B cell (primary cell): ENCODE measurements at regions not wholly inside any gene's neighbourhood (a gene's known extent, or its start where the extent isn't known, plus 50 kb on each side); places are given as distances from the start of the nearest gene placed in this dataset.

Experiments
- ATAC-seq: fragments of 200-7000 bp; cut with Tn5 transposase; one replicate; pipeline ENCODE4 v1.10.0; 2021; ENCODE audit warnings: low read depth, mild to moderate bottlenecking, moderate number of reproducible peaks, moderate library complexity
- CTCF ChIA-PET: fragments of 350-600 bp; sonication (Branson Sonifier 250); formaldehyde crosslinking; loops from one replicate; lab custom pipeline; 2021; ENCODE audit warnings: antibody characterized with exemption, inconsistent platforms; lab: Charles Lee
- POLR2A ChIA-PET: fragments of 350-600 bp; sonication (Branson Sonifier 250); formaldehyde crosslinking; loops from one replicate; lab custom pipeline; 2021; ENCODE audit warnings: antibody characterized with exemption; lab: Charles Lee
- DNase-seq: peaks from one replicate; pipeline ENCODE4 v3.0.0; 2013
- H2AFZ ChIP-seq: 2 replicates; pipeline ENCODE4 v1.6.1; 2012; ENCODE audit warnings: mild to moderate bottlenecking, low read depth, low read length; ENCODE audit not compliant: insufficient read depth, poor library complexity, severe bottlenecking
- H3K27ac ChIP-seq, 2 donors: 1 replicate in 1 of 2; 2 replicates in 1 of 2; pipeline ENCODE4 v1.5.1; 2012 to 2013; ENCODE audit warnings: low read length in 2 of 2, mild to moderate bottlenecking in 2 of 2, moderate library complexity in 1 of 2
- H3K27me3 ChIP-seq, 4 experiments: fragments of 200-600 bp in 1 of 4; sonication (generic) in 1 of 4; replicated peaks in 1 of 4; 1 replicate in 2 of 4; 2 replicates in 2 of 4; pipeline versions ENCODE4 v1.6.1 to v1.7.0; 2013 to 2016; ENCODE audit warnings: low read length in 3 of 4, mild to moderate bottlenecking in 2 of 4, mixed read lengths in 1 of 4, moderate library complexity in 1 of 4; ENCODE audit not compliant: insufficient read depth in 4 of 4, control insufficient read depth in 3 of 4; ENCODE audit errors: control extremely low read depth in 1 of 4
- H3K36me3 ChIP-seq, 2 experiments: replicated peaks in 1 of 2; 1 replicate in 1 of 2; 2 replicates in 1 of 2; pipeline versions ENCODE4 v1.6.1 to v1.7.1; 2013; ENCODE audit warnings: low read length in 1 of 2; ENCODE audit not compliant: insufficient read depth in 2 of 2, control insufficient read depth in 1 of 2; ENCODE audit errors: control extremely low read depth in 1 of 2, extremely low read depth in 1 of 2
- H3K4me1 ChIP-seq, 2 donors: fragments of 200-600 bp in 1 of 2; sonication (generic) in 1 of 2; 1 replicate in 1 of 2; 2 replicates in 1 of 2; pipeline versions ENCODE4 v1.5.1 to v1.6.1; 2013 to 2017; ENCODE audit warnings: low read length in 2 of 2; ENCODE audit not compliant: control insufficient read depth in 2 of 2, insufficient read depth in 2 of 2
- H3K4me2 ChIP-seq: replicated peaks from 2 replicates; pipeline ENCODE3; 2012; ENCODE audit warnings: mild to moderate bottlenecking, low read depth, low read length; ENCODE audit not compliant: poor library complexity, severe bottlenecking
- H3K4me3 ChIP-seq, 5 experiments: fragments of 200-600 bp in 1 of 5; sonication (generic) in 1 of 5; 1 replicate in 3 of 5; 2 replicates in 2 of 5; pipeline versions ENCODE4 v1.5.1 to v1.7.0; 2011 to 2016; ENCODE audit warnings: low read length in 4 of 5, mild to moderate bottlenecking in 4 of 5, low read depth in 2 of 5, control low read depth in 1 of 5, moderate library complexity in 1 of 5; ENCODE audit not compliant: insufficient read depth in 1 of 5; ENCODE audit errors: control extremely low read depth in 1 of 5, extremely low read depth in 1 of 5
- H3K79me2 ChIP-seq: fragments of 200-600 bp; sonication (generic); one replicate; pipeline ENCODE4 v1.6.0; 2016; ENCODE audit warnings: low read length; ENCODE audit not compliant: control insufficient read depth, insufficient read depth
- H3K9ac ChIP-seq: fragments of 200-600 bp; sonication (generic); 2 replicates; pipeline ENCODE4 v1.6.1; 2017; ENCODE audit warnings: mild to moderate bottlenecking, low read length, moderate library complexity
- H3K9me3 ChIP-seq, 3 donors: one replicate each; pipeline versions ENCODE4 v1.6.1 to v1.7.1; 2013; ENCODE audit warnings: low read length in 2 of 3; ENCODE audit not compliant: control insufficient read depth in 2 of 3, insufficient read depth in 1 of 3; ENCODE audit errors: control extremely low read depth in 1 of 3
- H4K20me1 ChIP-seq: 2 replicates; pipeline ENCODE4 v1.6.0; 2012; ENCODE audit warnings: mild to moderate bottlenecking, low read length; ENCODE audit not compliant: insufficient read depth, control insufficient read depth, poor library complexity, severe bottlenecking
- H3K27ac Mint-ChIP-seq: one replicate; pipeline ENCODE4 v1.8.0; 2021; ENCODE audit warnings: mixed read lengths
- H3K27me3 Mint-ChIP-seq: one replicate; pipeline ENCODE4 v1.8.0; 2021; ENCODE audit warnings: mixed read lengths
- H3K4me1 Mint-ChIP-seq: one replicate; pipeline ENCODE4 v1.8.0; 2021; ENCODE audit warnings: mixed read lengths
- H3K4me3 Mint-ChIP-seq: one replicate; pipeline ENCODE4 v1.8.0; 2021; ENCODE audit warnings: mixed read lengths
- H3K9me3 Mint-ChIP-seq: one replicate; pipeline ENCODE4 v1.8.0; 2022; ENCODE audit warnings: mixed read lengths; ENCODE audit not compliant: insufficient read depth
- EZH2 ChIP-seq: IDR thresholded peaks from 2 replicates; pipeline ENCODE4 v1.6.1; 2012; ENCODE audit warnings: borderline replicate concordance, low read depth, mild to moderate bottlenecking, moderate library complexity, low read length; ENCODE audit not compliant: insufficient read depth, poor library complexity, severe bottlenecking
- WGBS: methylation state at CpG from one replicate; pipeline ENCODE4 v1.1.5; 2013; ENCODE audit warnings: missing lambda C conversion rate; ENCODE audit not compliant: insufficient coverage; 5-methylcytosine and 5-hydroxymethylcytosine counted together
- intact Hi-C: fragments of 100-400 bp; cut with micrococcal nuclease; formaldehyde crosslinking; loops from one replicate; pipeline ENCODE4 v1.10.0; 2022
- TF ChIP-seq, protein P1 (sequence below): fragments of 200-600 bp; IDR thresholded peaks from one replicate; pipeline ENCODE4 v1.8.0; 2022; ENCODE audit warnings: antibody characterized with exemption, mild to moderate bottlenecking

DNA sequence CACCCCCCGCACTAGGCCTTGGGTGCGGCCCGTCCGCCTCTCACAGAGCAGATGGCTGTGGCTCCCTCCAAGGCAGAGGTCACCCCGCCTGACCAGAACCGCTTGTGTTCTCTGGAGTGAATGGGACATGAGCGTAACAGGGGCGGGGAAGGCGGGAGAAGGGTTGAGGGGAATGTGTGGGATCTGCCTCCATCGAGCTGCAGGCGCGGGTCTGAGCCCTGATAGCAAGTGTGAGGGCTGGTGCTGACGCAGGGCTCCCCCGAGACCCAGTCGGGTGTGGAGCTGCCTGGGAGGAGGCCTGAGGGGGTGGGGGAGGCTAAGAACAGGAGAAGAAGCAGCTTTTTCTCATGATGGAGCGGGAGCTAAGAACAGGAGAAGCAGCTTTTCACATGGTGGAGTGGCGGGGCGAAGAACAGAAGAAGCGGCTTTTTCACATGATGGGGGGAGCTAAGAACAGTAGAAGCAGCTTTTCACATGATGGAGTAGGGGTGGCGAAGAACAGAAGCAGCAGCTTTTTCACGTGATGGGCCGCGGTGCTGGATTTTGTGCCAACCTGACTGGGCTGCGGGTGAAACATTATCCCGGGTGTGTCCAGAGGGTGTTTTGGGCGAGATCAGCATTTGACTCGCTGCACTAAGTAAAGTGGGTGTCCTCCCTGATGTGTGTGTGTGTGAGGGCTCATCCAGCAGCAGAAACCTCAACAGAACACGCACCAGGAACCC, 169.3 kb downstream of the TTLL2 start:
- ATAC-seq (no peak), DNase-seq (no peak)
- Histone ChIP-seq H3K9ac (no peak overlapping the region), H3K79me2 (no peaks in the 10 kb centered on the region), H4K20me1 (no peaks in the 10 kb centered on the region), H3K27me3 (peaks cover 0 to 2% (median 0%) of the 10 kb centered on the region in 4 experiments), H3K4me3 (no peak overlapping the region), H3K36me3 (no peaks in the 10 kb centered on the region), H3K9me3 (peaks cover 0 to 16% (median 0%) of the 10 kb centered on the region in 3 donors), H3K27ac (no peak overlapping the region), H3K4me2 (no peak overlapping the region), H2AFZ (no peak overlapping the region), H3K4me1 (no peaks in the 10 kb centered on the region)
- Mint-ChIP-seq H3K27me3 (peaks cover 8% of the 10 kb centered on the region), H3K9me3 (no peaks in the 10 kb centered on the region), H3K4me3 (no peak overlapping the region), H3K27ac (no peak overlapping the region), H3K4me1 (no peaks in the 10 kb centered on the region)
- WGBS, result 89% methylated on average over 26 of the region's 28 CpGs
- intact Hi-C loops, result no loop called here
- POLR2A ChIA-PET, result no interaction called here
- CTCF ChIA-PET, result no interaction called here
- TF ChIP-seq, protein P1, sequence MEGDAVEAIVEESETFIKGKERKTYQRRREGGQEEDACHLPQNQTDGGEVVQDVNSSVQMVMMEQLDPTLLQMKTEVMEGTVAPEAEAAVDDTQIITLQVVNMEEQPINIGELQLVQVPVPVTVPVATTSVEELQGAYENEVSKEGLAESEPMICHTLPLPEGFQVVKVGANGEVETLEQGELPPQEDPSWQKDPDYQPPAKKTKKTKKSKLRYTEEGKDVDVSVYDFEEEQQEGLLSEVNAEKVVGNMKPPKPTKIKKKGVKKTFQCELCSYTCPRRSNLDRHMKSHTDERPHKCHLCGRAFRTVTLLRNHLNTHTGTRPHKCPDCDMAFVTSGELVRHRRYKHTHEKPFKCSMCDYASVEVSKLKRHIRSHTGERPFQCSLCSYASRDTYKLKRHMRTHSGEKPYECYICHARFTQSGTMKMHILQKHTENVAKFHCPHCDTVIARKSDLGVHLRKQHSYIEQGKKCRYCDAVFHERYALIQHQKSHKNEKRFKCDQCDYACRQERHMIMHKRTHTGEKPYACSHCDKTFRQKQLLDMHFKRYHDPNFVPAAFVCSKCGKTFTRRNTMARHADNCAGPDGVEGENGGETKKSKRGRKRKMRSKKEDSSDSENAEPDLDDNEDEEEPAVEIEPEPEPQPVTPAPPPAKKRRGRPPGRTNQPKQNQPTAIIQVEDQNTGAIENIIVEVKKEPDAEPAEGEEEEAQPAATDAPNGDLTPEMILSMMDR, result no peak
- TF ChIP-seq EZH2, result no peak

DNA sequence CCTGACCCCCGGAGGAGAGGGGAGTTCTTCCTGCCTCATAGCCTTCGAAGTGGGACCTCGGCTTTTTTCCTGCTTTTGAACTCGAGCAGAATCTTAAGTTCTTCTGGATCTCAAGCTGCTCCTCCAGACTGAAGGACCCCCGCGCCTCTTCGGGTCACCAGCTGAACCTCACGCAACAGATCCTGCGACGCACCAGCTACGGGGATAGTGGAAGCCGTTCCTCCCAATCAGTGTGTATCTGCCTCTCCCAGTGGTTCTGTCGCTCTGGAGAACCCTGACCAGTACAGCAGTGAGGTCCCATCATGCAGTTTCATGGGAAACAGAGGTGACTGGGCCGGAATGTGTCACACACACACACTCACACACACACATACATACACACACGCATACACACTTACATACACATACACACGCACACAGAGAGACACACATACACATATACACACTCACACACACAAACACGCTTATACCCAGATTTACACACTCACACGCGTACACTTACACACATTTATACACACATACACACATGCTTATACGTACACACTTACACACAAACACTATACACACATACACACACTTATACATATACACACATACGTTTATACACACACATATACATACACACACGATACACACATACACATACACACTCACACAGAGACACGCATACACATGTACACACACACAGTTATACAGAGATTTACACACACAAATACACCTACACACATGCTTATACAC, 170.0 kb downstream of the TTLL2 start:
- intact Hi-C loops, result no loop called here
- ATAC-seq (no peak), DNase-seq (no peak)
- no peak overlapping the region for H3K4me3 ChIP-seq
- POLR2A ChIA-PET, result no interaction called here
- TF ChIP-seq EZH2, result no peak
- TF ChIP-seq, protein P1, result no peak
- H3K4me2 ChIP-seq, result no peak overlapping the region
- no peak overlapping the region for H3K27ac Mint-ChIP-seq
- H3K9ac ChIP-seq, result no peak overlapping the region
- H3K36me3 ChIP-seq, result no peaks in the 10 kb centered on the region
- H3K9me3 ChIP-seq, result peaks cover 0 to 16% (median 0%) of the 10 kb centered on the region in 3 donors
- CTCF ChIA-PET, result no interaction called here
- peaks cover 9% of the 10 kb centered on the region for H3K27me3 Mint-ChIP-seq
- H3K79me2 ChIP-seq, result no peaks in the 10 kb centered on the region
- no peaks in the 10 kb centered on the region for H3K4me1 ChIP-seq
- 86% methylated on average over 23 of the region's 23 CpGs for WGBS
- no peaks in the 10 kb centered on the region for H4K20me1 ChIP-seq
- H3K27ac ChIP-seq, result no peak overlapping the region
- H3K27me3 ChIP-seq, result peaks cover 0 to 2% (median 0%) of the 10 kb centered on the region in 4 experiments
- H3K9me3 Mint-ChIP-seq, result no peaks in the 10 kb centered on the region
- no peaks in the 10 kb centered on the region for H3K4me1 Mint-ChIP-seq
- H2AFZ ChIP-seq, result no peak overlapping the region
- H3K4me3 Mint-ChIP-seq, result no peak overlapping the region
